Suprapubic skin (tissue), 3 donors: ENCODE measurements at regions not wholly inside any gene's neighbourhood (a gene's known extent, or its start where the extent isn't known, plus 50 kb on each side); places are given as distances from the start of the nearest gene placed in this dataset.

ENCODE experiments used
- POLR2A ChIP-seq, 2 donors: fragments of 450-650 bp; IDR thresholded peaks; one replicate each; pipeline ENCODE4 v1.6.1; 2017; ENCODE audit warnings: antibody characterized with exemption in 2 of 2, mild to moderate bottlenecking in 2 of 2, moderate library complexity in 2 of 2
- TF ChIP-seq, protein P1 (sequence below), 2 donors: fragments of 200-600 bp in 1 of 2; fragments of 450-650 bp in 1 of 2; sonication (generic) in 1 of 2; IDR thresholded peaks; one replicate each; pipeline ENCODE4 v1.5.1; 2016 to 2019; ENCODE audit warnings: antibody characterized with exemption in 2 of 2, mild to moderate bottlenecking in 1 of 2, moderate library complexity in 1 of 2

DNA sequence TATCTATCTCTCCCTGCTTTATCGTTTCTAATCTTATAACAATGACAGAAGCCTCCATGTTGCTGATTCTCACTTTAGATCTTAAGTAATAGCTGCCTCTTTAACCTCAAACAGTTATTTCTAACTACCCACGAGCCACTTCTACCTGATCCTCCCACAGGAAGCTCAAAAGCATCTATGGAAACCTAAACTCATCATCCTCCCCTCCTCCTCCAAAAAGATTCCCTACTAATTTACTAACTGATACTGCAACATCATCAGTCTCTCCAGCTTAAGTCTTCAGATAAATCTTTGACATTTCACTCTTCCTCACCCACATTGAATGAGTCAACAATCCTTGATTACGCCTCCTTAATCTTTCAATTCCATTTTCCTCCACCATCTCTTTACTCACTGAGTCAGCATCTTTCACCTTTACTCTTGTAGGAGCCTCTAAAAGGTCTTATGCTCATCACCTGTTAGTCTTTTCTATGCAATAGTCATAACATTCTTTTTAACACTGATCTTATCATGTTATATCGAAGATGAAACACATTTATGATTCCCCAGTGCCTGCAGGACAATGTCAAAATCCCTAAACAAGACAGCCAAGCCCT lies 526.7 kb upstream of the CDH4 start:
- TF ChIP-seq, protein P1, sequence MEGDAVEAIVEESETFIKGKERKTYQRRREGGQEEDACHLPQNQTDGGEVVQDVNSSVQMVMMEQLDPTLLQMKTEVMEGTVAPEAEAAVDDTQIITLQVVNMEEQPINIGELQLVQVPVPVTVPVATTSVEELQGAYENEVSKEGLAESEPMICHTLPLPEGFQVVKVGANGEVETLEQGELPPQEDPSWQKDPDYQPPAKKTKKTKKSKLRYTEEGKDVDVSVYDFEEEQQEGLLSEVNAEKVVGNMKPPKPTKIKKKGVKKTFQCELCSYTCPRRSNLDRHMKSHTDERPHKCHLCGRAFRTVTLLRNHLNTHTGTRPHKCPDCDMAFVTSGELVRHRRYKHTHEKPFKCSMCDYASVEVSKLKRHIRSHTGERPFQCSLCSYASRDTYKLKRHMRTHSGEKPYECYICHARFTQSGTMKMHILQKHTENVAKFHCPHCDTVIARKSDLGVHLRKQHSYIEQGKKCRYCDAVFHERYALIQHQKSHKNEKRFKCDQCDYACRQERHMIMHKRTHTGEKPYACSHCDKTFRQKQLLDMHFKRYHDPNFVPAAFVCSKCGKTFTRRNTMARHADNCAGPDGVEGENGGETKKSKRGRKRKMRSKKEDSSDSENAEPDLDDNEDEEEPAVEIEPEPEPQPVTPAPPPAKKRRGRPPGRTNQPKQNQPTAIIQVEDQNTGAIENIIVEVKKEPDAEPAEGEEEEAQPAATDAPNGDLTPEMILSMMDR (IDR thresholded peaks at IDR 0.05), result no peak
- no peak for TF ChIP-seq POLR2A (IDR thresholded peaks at IDR 0.05)
